GM18520 (cell line): ENCODE measurements at regions not wholly inside any gene's neighbourhood (a gene's known extent, or its start where the extent isn't known, plus 50 kb on each side); places are given as distances from the start of the nearest gene placed in this dataset.
"Not testable (repeated sequence)": the region's sequence is repeated elsewhere in the genome, so short reads cannot be mapped to it uniquely, and the experiment has no call there.

Experiments used
- ATAC-seq: cut with Tn5 transposase; IDR thresholded peaks from one replicate; pipeline ENCODE4 v1.9.1; 2021; ENCODE audit not compliant: unreplicated experiment

DNA sequence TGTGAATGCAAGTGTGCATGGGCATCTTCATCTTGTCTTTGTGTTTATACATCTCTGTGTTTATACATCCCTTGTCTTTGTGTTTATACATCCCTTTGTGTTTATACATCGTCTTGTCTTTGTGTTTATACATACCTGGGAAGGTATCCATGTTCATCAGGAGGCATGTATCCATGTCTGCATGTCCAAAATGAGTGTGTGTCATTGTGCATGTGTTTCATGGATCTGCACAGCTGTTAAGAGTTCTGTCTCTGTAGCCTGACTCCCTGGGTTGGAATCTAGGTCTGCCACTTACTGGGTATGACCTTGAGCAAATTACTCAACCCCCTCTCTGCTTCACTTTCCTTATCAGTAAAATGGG, 50.1 kb upstream of the SIRPA start:
- ATAC-seq, result no peak

DNA sequence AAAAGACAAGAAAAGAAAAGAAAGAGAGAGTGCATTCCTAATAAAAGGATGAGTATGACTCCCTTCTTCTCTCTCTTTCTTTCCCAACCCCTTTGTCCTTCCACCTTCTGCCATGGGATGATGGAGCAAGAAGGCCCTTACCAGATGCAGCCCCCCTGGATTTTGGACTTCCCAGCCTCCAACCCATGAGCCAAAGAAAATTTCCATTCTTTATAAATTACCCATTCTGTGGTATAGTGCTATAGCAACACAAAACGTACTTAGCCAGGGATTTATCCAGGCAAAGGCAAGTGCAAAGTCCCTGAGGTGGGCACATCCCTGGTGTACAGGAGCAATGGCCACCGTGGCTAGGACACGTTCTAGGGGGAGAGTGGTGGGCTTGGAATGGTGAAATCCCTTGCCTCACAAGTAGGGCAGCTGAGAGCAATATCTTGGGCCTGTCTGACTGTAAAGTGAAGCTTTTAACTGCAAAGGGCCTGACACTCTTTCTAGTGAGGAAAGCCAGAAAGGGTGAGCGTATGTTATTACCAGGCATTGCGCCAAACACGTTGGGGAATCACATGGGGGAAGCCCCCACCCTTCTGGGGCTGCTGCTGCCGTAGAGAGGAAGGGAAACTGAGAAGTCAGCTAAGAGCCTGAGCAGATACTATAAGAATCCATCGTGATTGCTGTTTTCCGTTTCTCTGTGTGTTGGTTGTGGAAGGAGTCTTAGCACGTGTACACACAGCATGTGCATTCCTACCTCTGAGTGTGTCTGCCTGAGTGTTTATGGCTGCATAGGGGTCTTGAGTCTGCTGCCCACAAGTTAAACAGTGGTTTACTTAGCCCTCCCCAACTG, 50.7 kb upstream of the SIRPA start:
- ATAC-seq, result peak; percentile 74

DNA sequence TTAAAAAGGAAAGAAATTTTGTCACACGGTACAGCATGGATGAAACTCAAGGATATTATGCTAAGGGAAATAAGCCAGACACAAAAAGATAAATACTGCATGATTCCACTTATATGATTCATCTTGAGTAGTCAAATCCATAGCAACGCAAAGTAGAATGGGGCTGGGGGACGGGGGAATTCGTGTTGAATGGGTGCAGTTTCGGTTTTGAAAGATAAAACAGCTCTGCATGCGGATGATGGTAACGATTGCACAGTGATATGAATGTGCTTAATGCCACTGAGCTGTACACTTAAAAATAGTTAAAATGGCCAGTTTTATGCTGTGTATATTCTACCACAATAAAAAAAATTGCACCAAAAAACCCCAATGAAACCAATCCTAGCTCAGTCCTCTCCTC, 52.9 kb upstream of the SIRPA start:
- ATAC-seq, result no peak

DNA sequence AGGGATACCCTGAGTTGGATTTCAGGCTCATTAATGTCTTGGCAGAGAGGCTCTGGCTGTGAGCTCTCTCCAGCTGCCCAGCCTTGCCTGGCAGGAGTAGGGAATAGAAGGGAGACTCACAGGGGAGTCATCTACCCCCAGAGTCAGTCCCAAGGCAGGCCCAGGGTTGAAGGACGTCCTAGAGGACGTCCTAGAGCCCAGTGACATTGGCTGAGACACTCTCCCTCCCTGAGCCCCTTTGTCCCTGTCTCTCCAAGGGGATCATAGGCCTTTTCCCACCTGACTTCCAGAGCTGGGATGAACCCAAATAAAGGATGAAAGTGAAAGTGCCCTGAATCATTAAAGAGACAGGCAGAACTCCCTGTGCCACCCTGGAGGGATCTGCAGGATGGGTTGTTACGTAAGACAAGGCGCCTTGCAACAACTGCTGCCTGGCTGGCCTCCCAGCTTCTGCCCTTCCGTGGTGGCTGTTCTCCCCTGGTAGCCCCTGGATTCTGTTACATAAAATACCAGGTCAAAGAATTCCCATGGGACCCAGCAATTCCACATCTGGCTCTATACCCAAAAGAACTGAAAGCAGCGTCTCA, 53.6 kb upstream of the SIRPA start:
- ATAC-seq, result no peak

DNA sequence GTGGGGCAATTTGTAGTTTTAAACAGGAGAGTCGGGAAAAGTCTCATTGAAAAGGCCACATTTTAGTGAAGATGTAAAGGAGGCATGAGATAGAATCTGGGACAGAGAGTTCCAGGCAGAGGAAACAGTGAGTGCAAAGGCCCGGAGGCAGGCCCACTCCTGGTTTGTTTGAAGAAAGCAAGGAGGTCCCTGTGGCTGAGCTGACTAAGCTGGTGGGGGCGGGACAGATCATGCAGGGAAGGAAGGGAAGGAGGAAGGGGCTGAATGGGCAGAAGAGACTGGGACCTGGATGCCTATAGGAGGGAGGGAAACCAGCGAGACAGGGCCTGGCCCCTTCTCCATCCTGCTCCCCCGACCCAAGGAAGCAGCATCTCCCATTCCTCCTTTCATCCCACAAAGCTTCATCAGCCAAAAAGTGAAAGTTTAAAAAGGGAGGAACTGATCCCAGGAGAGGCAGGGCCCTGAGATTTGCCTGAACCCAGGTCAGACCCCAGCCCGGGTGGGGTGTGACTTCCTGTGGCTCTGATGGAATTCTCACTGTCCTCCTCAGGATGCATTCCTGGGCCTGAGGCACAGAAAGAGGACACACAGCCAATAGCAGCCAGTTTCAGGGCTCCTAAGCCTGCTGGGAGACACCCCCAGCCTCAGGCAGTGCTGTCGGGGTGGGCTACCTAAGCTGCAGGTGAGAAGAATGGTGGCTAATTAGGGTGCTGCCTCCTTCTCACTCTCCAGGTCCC, 54.2 kb upstream of the SIRPA start:
- no peak for ATAC-seq

- not testable (repeated sequence) for ATAC-seq
These were observed 55.6 kb upstream of the SIRPA start for GRCh38 chr20:1839376-1840317.

GRCh38 chr20:1838556-1839279, 56.5 kb upstream of the SIRPA start:
- ATAC-seq, result no peak

DNA sequence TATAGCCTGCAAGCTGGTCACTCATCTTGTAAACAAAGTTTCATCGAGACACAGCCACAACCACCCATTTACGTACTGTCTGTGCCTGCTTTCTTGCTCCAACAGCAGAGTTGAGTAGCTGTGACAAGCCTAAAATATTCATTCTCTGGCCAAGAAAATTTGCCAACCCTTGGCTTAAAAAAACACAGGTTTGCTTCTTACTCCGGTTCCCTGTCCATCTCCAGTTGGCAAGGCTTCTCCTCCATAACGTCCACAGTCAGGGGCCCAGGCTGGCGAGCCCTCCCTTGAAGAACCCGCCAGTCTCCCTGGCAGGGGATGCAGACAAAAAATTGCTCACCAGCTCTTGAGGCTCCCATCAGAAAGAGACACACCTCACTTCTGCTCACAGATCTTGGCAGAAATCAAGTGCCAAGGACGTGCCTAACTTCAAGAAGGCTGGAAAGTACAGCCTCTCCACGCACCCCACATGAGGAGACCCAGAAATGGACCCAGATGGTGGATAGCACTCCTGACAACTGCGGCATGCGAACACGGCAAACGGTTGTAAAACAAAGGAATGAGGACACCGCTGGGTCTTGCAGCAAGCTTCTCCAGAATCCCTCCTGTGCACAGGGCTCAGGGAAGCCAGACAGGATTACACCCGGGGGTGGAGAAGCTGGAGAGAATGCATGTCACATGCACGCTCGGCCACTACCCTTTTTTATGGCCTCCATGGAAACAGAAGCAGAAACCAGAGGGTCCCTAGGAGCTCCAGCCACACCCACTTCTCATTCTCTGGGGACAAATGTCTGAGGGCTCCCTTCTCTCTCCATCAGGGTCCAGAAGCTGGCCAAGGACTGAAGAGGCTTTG, 59.8 kb upstream of the SIRPA start:
- ATAC-seq, result no peak

DNA sequence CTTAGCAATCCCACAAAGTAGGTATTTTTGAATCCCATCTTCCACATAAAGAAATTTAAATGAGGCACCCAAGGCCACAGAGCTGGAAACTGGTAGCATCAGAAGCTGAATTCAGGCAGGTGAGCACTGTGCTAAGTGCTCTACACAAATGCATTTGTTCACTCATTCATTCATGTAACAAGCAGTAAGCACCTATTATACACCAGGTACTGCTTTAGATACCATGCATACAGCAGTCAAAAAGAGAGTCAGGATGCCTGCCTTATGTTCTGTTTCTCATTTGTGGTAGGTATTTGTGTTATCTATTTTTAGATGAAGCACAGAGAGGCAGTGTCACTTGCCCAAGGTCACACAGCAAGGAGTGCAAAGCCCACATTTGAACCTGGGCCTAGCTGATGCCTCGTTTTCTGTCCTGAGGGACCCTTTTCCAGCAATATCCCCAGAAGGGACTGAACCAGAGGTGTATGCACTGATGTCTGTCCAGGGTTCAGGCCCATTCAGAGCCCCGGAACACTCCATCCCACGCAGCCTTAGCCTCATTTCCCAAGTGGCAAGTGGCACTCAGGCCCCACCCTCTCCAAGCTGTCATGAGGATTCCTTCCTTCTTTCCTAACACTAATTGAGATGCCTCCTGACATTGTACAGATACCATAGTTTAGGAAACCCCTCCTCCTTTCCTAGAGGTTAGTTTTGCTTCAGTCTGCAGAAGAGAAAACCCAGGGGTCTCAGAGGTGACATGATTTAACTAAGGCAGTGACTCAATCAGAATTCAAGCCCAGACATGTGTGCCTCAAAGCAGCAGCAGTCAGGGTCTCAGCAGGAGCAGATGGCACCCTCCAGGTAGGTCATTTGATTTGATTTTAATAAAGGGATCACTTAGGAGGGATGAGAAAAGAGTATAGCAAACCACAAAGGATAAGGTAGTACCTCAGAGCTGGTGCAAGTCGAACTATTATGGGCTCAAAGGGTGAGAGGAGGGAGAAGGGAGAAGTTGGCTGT, 61.2 kb upstream of the SIRPA start:
- no peak for ATAC-seq

- no peak for ATAC-seq
These were observed 62.0 kb upstream of the SIRPA start for GRCh38 chr20:1833216-1833615.

DNA sequence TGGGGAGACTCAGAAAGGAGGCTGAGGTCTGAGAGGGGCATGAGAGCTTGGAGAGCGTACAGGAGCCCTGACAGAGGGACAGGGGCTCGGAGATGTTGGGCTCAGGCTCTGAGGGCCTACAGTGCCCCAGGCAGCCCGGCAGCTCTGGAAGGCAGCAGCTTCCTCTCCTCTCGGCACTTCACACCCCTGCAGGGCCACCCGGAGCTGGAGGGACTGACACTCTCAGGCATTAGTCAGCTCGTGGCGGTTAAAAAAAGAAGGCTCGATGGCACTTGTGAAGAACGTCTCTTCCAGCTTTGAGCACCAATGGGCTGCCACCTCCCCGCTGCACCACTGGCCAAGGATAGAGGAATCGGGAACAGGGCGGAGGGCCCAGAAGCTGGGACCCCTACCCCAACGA, 62.6 kb upstream of the SIRPA start:
- no peak for ATAC-seq

DNA sequence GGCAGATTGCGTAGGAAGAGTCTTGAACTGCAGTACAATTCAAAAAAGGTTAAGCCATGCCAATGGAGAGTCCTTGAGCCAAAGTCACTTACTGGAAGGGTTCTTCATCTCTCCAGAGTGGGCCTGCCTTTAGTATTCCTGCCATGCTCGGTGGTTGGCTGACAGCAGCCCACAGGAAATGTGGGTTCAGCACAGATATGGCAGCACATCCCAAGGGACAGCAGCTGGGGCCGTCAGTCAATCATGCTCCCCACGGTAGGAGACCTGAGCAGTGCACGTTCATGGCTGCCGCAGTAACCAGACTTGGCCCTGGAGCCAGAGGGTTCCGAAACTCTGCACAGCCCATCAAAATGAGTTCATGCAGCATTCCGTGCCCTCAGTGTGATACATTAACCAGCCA, 63.6 kb upstream of the SIRPA start:
- ATAC-seq, result no peak

GRCh38 chr20:1831096-1831495, 64.1 kb upstream of the SIRPA start:
- no peak for ATAC-seq

GRCh38 chr20:1830240-1830639, 65.0 kb upstream of the SIRPA start:
- no peak for ATAC-seq

DNA sequence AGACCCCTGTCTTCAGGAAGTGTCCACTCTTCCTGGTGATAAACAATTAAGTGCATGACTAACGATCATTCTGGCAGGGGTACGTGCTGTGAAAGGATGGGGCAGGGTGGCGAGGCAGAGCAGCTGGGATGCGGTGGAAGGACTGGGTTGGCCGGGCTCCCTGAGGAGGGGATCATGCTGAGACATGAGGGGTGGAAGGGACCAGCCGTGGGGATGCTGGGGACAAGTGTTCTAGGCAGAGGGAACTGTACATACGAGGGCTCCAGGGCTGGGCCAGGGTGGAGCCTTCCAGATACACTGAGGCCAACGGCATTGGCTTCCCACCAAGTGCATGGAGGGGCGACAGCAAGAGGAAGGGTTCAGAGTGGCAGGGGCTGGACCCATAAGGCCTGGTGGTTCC, 65.7 kb upstream of the SIRPA start:
- ATAC-seq, result no peak

GRCh38 chr20:1828786-1829131, 66.4 kb upstream of the SIRPA start:
- no peak for ATAC-seq

DNA sequence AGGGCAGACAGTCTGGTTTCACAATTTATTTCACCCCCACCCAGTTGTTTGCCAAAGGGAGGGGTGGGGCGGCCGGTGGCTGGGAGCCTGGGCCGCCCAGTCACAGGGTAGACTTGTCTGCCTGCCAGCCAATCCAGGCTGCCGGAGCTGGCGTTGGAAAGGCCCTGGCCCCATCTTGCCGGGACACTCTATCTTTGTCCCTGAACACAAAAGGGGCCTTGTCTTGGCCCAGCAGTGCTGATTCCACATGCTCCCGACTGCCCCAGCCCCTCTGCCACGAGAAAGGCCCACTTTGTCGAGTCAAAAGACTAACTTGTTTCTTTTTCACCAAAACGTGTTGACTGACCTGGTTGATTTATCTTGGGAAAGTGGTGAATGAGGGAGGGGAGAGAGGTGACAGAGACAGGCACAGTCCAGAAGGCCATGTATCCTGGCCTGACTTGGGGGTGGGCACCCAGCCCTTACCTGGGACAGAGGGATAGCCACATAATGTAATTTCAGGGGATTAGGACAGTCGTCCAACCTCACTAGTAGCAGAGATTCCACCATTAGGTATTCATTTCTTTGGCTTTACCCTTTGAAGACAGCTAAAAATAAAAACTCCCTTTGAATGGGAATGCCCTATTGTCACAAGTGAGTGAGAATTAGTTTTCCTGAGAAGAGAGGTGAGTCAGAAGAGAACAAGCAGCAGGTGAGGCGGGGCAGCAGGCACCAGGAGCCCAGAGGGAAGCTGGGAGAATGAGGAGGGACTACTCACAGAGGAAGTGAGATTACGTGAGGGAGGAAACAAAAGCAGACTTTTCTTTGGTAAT, 67.0 kb upstream of the SIRPA start:
- no peak for ATAC-seq
